GM13977 (cell line): ENCODE measurements at regions not wholly inside any gene's neighbourhood (a gene's known extent, or its start where the extent isn't known, plus 50 kb on each side); places are given as distances from the start of the nearest gene placed in this dataset.

ENCODE experiments used
- DNase-seq: peaks from one replicate; pipeline ENCODE4 v3.0.0; 2012; ENCODE audit warnings: low spot score
- in situ Hi-C: fragments of 300-500 bp; cut with MboI; formaldehyde crosslinking; loops from one replicate; pipeline ENCODE4 v1.12.0; 2022; ENCODE audit warnings: low sequenced_read_pairs, low pct_unique_long_range_greater_than_20kb, mixed read lengths, inconsistent platforms; ENCODE audit not compliant: unreplicated experiment
- TF ChIP-seq, protein P1 (sequence below): IDR thresholded peaks from 2 replicates; pipeline ENCODE4 v1.5.1; 2012; ENCODE audit warnings: mild to moderate bottlenecking, control low read depth; ENCODE audit not compliant: insufficient read depth; ENCODE audit errors: extremely low read depth, missing control alignments

DNA sequence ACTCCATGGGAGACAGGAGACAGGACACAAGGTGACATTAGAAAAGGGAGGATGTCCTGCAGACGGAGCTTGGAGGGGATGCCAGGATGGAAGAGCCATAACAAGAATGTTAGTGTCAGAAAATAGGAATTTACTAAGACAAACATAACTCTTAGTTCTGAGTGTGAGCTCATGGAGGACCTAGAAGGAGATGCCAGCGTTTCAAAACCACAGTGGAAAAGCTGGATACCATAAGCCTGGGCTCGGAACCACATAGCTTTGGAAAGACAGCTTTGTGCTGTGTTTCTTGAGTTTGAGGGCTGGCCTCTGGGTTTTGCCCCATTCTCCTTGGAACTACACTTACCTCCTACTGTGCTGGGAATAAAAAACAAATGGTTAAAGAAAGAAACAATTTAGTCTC, 128.4 kb downstream of the S1PR1 start:
- TF ChIP-seq, protein P1, sequence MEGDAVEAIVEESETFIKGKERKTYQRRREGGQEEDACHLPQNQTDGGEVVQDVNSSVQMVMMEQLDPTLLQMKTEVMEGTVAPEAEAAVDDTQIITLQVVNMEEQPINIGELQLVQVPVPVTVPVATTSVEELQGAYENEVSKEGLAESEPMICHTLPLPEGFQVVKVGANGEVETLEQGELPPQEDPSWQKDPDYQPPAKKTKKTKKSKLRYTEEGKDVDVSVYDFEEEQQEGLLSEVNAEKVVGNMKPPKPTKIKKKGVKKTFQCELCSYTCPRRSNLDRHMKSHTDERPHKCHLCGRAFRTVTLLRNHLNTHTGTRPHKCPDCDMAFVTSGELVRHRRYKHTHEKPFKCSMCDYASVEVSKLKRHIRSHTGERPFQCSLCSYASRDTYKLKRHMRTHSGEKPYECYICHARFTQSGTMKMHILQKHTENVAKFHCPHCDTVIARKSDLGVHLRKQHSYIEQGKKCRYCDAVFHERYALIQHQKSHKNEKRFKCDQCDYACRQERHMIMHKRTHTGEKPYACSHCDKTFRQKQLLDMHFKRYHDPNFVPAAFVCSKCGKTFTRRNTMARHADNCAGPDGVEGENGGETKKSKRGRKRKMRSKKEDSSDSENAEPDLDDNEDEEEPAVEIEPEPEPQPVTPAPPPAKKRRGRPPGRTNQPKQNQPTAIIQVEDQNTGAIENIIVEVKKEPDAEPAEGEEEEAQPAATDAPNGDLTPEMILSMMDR = no peak
- in situ Hi-C loops = no loop called here
- DNase-seq = no peak

DNA sequence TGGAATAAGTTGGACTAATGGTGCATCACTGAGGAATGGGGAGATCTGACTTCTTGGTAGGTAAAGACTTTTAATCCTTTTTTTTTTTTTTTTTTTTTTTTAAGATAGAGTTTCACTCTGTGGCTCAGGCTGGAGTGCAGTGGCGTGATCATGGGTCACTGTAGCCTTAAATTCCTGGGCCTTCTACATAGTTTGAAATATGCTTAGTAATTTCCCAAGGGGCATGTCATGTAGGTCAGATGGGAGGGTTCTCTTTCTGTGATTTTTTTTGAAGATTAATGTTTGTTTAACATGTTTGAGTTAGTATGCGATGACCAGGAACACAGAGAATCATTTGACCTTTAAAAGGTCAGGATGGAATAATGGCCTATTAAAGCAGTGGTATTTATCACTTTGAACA, 129.1 kb downstream of the S1PR1 start:
- in situ Hi-C loops = no loop called here
- DNase-seq = no peak
- TF ChIP-seq, protein P1 = no peak

DNA sequence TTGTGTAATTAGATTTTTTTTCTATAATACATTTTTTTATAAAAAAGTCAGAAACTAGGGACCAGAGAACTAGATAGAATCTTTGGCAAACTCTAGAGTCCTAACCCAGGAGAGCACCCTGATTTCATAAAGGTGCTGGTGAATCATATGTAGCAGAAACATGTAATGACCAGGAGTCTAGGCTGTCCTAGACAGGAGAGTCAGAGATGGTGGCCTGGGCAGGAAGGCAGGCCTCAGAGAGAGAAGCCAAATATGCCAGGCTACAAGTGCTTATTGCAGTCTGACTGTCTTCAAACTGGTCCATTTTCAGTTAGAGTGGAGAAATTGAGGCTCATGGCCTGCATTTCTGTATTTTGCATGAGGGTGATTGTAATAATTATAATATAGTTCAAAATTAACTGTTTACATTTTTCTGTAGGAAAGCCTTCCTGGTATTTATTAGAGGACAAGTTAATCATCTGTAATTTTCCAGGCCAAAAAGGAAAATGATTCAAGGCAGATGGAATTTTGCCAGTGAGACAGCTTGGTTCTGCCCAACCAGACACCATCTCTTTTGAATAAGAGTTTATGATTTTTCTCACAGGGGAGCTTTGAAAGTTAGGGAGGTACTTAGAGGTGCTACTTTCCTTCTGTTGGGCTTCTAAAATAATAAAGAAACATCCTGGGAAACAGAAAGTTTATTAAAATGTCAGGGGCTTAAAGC, 129.8 kb downstream of the S1PR1 start:
- in situ Hi-C loops = no loop called here
- TF ChIP-seq, protein P1 = no peak
- no peak for DNase-seq

DNA sequence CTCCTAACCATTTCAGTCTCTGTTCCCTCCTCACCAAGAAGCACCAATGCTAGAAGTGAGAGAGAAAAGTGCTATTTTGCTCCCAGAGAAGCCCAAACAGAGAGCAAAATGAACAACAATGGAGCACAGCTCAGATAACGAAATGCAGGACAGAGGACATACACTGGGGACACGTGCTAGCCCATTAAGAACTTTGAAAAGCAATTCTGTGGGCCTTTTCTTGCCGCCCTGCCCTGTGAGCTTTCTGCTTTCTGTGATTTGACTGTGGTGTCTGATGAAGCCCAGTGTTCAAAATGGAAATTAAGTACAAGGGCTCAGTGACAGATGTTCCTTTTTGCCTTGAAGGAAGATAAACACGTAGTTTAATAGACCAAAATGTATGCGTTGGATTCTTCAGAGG, 130.8 kb downstream of the S1PR1 start:
- TF ChIP-seq, protein P1 = no peak
- DNase-seq = no peak
- in situ Hi-C loops = no loop called here

DNA sequence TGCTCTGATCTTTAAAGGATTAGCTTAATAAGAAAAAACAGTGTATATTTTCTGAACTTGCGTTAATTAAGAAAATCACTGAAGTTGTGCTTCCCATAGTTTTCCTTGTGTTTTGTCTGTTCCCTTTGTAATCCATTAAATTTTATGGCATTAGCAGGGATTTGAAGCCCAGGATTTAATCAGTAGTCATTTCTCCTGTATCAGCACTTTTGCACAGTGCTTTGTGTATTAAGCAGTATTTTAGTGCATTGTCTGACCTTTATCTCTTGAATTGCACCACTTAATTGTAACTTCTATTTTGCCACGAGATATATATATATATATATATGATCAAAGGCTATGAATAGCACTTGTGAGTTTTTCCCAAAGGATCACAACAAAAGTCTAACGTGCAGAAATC, 133.7 kb downstream of the S1PR1 start:
- in situ Hi-C loops = no loop called here
- TF ChIP-seq, protein P1 = no peak
- DNase-seq = no peak

DNA sequence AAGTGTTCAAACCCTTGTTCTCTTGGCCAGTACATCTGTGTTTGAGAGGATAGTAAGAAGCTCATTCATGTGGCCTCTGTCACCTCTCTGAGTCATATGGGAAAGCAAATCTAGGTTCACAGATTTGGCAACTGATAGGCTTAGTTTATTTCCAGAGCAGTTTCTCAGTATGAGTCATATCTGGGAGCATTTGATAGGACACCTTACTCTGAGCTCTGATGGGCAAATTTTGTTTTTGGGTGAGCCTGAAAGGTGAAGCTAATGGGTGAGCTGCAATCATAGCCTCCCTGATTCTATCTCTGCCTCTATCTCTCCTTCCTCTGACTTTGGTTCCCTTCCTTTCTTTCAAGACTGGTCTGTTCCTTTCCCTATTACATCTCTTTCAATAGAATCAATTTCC, 134.4 kb downstream of the S1PR1 start:
- in situ Hi-C loops = no loop called here
- peak; percentile 67 for DNase-seq
- TF ChIP-seq, protein P1 = no peak
